HEK293 (cell line): ENCODE measurements at regions not wholly inside any gene's neighbourhood (a gene's known extent, or its start where the extent isn't known, plus 50 kb on each side); places are given as distances from the start of the nearest gene placed in this dataset.

Experiments
- CTCF ChIA-PET: fragments of 350-600 bp; formaldehyde crosslinking; extraction: SDS; loops from one replicate; lab custom pipeline; 2021; ENCODE audit warnings: antibody characterized with exemption; lab: Yijun Ruan, JAX
- POLR2A ChIA-PET: fragments of 300-600 bp; formaldehyde crosslinking; extraction: SDS; loops from one replicate; lab custom pipeline; 2020; ENCODE audit warnings: antibody characterized with exemption, inconsistent platforms; lab: Yijun Ruan, JAX
- H3K27ac ChIP-seq: fragments of 200-500 bp; sonication (Bioruptor generic); 2 replicates; pipeline ENCODE4 v1.5.1; 2014; ENCODE audit warnings: low read depth, low read length, control low read depth, inconsistent platforms; ENCODE audit errors: extremely low read depth
- H3K36me3 ChIP-seq, 2 experiments: fragments of 200-500 bp in 1 of 2; sonication (Bioruptor generic) in 1 of 2; 1 replicate in 1 of 2; 2 replicates in 1 of 2; pipeline ENCODE4 v1.5.1; 2014 to 2017; ENCODE audit warnings: inconsistent platforms in 2 of 2, low read length in 2 of 2; ENCODE audit not compliant: control insufficient read depth in 2 of 2, insufficient read depth in 1 of 2
- H3K4me1 ChIP-seq: fragments of 200-500 bp; sonication (Bioruptor generic); 2 replicates; pipeline ENCODE4 v1.5.1; 2014; ENCODE audit warnings: mild to moderate bottlenecking, low read length, inconsistent platforms; ENCODE audit not compliant: control insufficient read depth, insufficient read depth
- H3K4me3 ChIP-seq: 2 replicates; pipeline ENCODE4 v1.5.1; 2011; ENCODE audit warnings: low read depth, mild to moderate bottlenecking, control low read depth, low read length, moderate library complexity
- H3K9me3 ChIP-seq: fragments of 200-500 bp; sonication (Bioruptor generic); 2 replicates; pipeline ENCODE4 v1.5.1; 2014; ENCODE audit warnings: low read depth, low read length, inconsistent platforms; ENCODE audit not compliant: control insufficient read depth, insufficient read depth
- BCL11A ChIP-seq: fragments of 450-650 bp; formaldehyde crosslinking; IDR thresholded peaks from 2 replicates; pipeline ENCODE4 v1.5.1; 2016; ENCODE audit warnings: low read depth, missing biosample characterization, missing genetic modification characterization
- HOXC10 ChIP-seq: sonication (generic); formaldehyde crosslinking; IDR thresholded peaks from 2 replicates; pipeline ENCODE4 v1.8.1; 2023; ENCODE audit warnings: mild to moderate bottlenecking, missing genetic modification reagents
- HOXD13 ChIP-seq: sonication (generic); formaldehyde crosslinking; IDR thresholded peaks from 2 replicates; pipeline ENCODE4 v1.8.0; 2022; ENCODE audit warnings: missing genetic modification reagents, borderline replicate concordance
- MEIS1 ChIP-seq: sonication (generic); formaldehyde crosslinking; IDR thresholded peaks from 2 replicates; pipeline ENCODE4 v1.8.1; 2022; ENCODE audit warnings: missing genetic modification reagents, mild to moderate bottlenecking, borderline replicate concordance
- MZF1 ChIP-seq: fragments of 450-650 bp; formaldehyde crosslinking; IDR thresholded peaks from 2 replicates; pipeline ENCODE4 v1.5.1; 2017; ENCODE audit warnings: missing biosample characterization, missing genetic modification characterization, borderline replicate concordance
- OVOL3 ChIP-seq: fragments of 450-650 bp; formaldehyde crosslinking; IDR thresholded peaks from 2 replicates; pipeline ENCODE4 v1.5.1; 2016; ENCODE audit warnings: missing biosample characterization, missing genetic modification characterization
- ZBTB1 ChIP-seq: fragments of 450-650 bp; formaldehyde crosslinking; IDR thresholded peaks from 2 replicates; pipeline ENCODE4 v1.5.1; 2016; ENCODE audit warnings: missing biosample characterization, missing genetic modification characterization
- ZNF174 ChIP-seq: fragments of 450-650 bp; formaldehyde crosslinking; IDR thresholded peaks from 2 replicates; pipeline ENCODE4 v1.5.0; 2017; ENCODE audit warnings: missing biosample characterization, mild to moderate bottlenecking, missing genetic modification characterization
- ZNF211 ChIP-seq: fragments of 450-650 bp; formaldehyde crosslinking; IDR thresholded peaks from 2 replicates; pipeline ENCODE4 v1.5.1; 2016; ENCODE audit warnings: low read depth, missing biosample characterization, missing genetic modification characterization
- ZNF221 ChIP-seq: fragments of 450-650 bp; formaldehyde crosslinking; IDR thresholded peaks from 2 replicates; pipeline ENCODE4 v1.5.1; 2017; ENCODE audit warnings: missing biosample characterization, missing genetic modification characterization, borderline replicate concordance
- ZNF366 ChIP-seq: fragments of 450-650 bp; formaldehyde crosslinking; conservative IDR thresholded peaks from 2 replicates; pipeline ENCODE4 v1.5.1; 2016; ENCODE audit warnings: missing biosample characterization, missing genetic modification characterization
- ZNF510 ChIP-seq: fragments of 450-650 bp; formaldehyde crosslinking; IDR thresholded peaks from 2 replicates; pipeline ENCODE4 v1.5.1; 2018; ENCODE audit warnings: mild to moderate bottlenecking, missing genetic modification characterization, missing biosample characterization; ENCODE audit not compliant: insufficient replicate concordance
- ZNF610 ChIP-seq: fragments of 450-650 bp; formaldehyde crosslinking; IDR thresholded peaks from 2 replicates; pipeline ENCODE4 v1.5.1; 2016; ENCODE audit warnings: missing biosample characterization, missing genetic modification characterization, borderline replicate concordance
- ZNF701 ChIP-seq: fragments of 450-650 bp; formaldehyde crosslinking; IDR thresholded peaks from 2 replicates; pipeline ENCODE4 v1.5.1; 2016; ENCODE audit warnings: missing biosample characterization, missing genetic modification characterization
- ZNF776 ChIP-seq: fragments of 450-650 bp; formaldehyde crosslinking; IDR thresholded peaks from 2 replicates; pipeline ENCODE4 v1.5.0; 2017; ENCODE audit warnings: missing biosample characterization, missing genetic modification characterization, borderline replicate concordance
- ZNF792 ChIP-seq: fragments of 450-650 bp; formaldehyde crosslinking; IDR thresholded peaks from 2 replicates; pipeline ENCODE4 v1.5.1; 2016; ENCODE audit warnings: missing biosample characterization, missing genetic modification characterization
- ZSCAN16 ChIP-seq: fragments of 450-650 bp; formaldehyde crosslinking; IDR thresholded peaks from 2 replicates; pipeline ENCODE4 v1.5.1; 2016; ENCODE audit warnings: missing biosample characterization, missing genetic modification characterization
- TF ChIP-seq, protein P1 (sequence below): sonication (generic); formaldehyde crosslinking; IDR thresholded peaks from 2 replicates; pipeline ENCODE4 v1.8.1; 2022; ENCODE audit warnings: mild to moderate bottlenecking, moderate library complexity, missing genetic modification reagents
- TF ChIP-seq, protein P2 (sequence below): fragments of 450-650 bp; IDR thresholded peaks from 2 replicates; pipeline ENCODE4 v1.5.1; 2018; ENCODE audit warnings: missing biosample characterization, mild to moderate bottlenecking, missing genetic modification characterization
- TF ChIP-seq, protein P3 (sequence below): fragments of 450-650 bp; formaldehyde crosslinking; conservative IDR thresholded peaks from 2 replicates; pipeline ENCODE4 v1.5.1; 2016; ENCODE audit warnings: low read depth, missing biosample characterization, missing genetic modification characterization
- TF ChIP-seq, protein P4 (sequence below): fragments of 450-650 bp; formaldehyde crosslinking; IDR thresholded peaks from 2 replicates; pipeline ENCODE4 v1.5.1; 2016; ENCODE audit warnings: missing biosample characterization, missing genetic modification characterization

GRCh38 chr7:125602441-125602840 lies 672.8 kb upstream of the POT1 start:
- TF ChIP-seq ZNF776 (tag by site-specific recombination) (no peak), ZNF221 (tag by site-specific recombination) (no peak), ZSCAN16 (tag by site-specific recombination) (no peak), ZNF366 (no peak), HOXC10 (no peak)
- TF ChIP-seq, protein P1, sequence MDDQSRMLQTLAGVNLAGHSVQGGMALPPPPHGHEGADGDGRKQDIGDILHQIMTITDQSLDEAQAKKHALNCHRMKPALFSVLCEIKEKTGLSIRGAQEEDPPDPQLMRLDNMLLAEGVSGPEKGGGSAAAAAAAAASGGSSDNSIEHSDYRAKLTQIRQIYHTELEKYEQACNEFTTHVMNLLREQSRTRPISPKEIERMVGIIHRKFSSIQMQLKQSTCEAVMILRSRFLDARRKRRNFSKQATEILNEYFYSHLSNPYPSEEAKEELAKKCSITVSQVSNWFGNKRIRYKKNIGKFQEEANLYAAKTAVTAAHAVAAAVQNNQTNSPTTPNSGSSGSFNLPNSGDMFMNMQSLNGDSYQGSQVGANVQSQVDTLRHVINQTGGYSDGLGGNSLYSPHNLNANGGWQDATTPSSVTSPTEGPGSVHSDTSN (CRISPR knock-in tag), result no peak
- TF ChIP-seq, protein P2, sequence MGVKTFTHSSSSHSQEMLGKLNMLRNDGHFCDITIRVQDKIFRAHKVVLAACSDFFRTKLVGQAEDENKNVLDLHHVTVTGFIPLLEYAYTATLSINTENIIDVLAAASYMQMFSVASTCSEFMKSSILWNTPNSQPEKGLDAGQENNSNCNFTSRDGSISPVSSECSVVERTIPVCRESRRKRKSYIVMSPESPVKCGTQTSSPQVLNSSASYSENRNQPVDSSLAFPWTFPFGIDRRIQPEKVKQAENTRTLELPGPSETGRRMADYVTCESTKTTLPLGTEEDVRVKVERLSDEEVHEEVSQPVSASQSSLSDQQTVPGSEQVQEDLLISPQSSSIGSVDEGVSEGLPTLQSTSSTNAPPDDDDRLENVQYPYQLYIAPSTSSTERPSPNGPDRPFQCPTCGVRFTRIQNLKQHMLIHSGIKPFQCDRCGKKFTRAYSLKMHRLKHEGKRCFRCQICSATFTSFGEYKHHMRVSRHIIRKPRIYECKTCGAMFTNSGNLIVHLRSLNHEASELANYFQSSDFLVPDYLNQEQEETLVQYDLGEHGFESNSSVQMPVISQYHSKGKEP (tag by site-specific recombination), result no peak
- TF ChIP-seq, protein P3, sequence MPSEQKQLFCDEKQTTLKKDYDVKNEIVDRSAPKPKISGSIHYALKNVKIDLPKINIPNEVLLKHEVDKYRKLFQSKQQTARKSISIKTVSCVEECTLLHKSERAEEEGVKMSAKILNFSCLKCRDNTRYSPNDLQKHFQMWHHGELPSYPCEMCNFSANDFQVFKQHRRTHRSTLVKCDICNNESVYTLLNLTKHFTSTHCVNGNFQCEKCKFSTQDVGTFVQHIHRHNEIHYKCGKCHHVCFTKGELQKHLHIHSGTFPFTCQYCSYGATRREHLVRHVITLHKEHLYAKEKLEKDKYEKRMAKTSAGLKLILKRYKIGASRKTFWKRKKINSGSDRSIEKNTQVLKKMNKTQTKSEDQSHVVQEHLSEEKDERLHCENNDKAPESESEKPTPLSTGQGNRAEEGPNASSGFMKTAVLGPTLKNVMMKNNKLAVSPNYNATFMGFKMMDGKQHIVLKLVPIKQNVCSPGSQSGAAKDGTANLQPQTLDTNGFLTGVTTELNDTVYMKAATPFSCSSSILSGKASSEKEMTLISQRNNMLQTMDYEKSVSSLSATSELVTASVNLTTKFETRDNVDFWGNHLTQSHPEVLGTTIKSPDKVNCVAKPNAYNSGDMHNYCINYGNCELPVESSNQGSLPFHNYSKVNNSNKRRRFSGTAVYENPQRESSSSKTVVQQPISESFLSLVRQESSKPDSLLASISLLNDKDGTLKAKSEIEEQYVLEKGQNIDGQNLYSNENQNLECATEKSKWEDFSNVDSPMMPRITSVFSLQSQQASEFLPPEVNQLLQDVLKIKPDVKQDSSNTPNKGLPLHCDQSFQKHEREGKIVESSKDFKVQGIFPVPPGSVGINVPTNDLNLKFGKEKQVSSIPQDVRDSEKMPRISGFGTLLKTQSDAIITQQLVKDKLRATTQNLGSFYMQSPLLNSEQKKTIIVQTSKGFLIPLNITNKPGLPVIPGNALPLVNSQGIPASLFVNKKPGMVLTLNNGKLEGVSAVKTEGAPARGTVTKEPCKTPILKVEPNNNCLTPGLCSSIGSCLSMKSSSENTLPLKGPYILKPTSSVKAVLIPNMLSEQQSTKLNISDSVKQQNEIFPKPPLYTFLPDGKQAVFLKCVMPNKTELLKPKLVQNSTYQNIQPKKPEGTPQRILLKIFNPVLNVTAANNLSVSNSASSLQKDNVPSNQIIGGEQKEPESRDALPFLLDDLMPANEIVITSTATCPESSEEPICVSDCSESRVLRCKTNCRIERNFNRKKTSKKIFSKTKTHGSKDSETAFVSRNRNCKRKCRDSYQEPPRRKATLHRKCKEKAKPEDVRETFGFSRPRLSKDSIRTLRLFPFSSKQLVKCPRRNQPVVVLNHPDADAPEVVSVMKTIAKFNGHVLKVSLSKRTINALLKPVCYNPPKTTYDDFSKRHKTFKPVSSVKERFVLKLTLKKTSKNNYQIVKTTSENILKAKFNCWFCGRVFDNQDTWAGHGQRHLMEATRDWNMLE, result no peak
- TF ChIP-seq, all 188 proteins: peak for 0
- Histone ChIP-seq H3K36me3 (no peaks in the 10 kb centered on the region), H3K9me3 (no peaks in the 10 kb centered on the region), H3K4me3 (no peak overlapping the region), H3K4me1 (no peaks in the 10 kb centered on the region), H3K27ac (no peak overlapping the region)
- ChIA-PET CTCF (no interaction called here), POLR2A (no interaction called here)

GRCh38 chr7:125599387-125599786 lies 669.8 kb upstream of the POT1 start:
- no peaks in the 10 kb centered on the region for H3K9me3 ChIP-seq
- H3K4me3 ChIP-seq, result no peak overlapping the region
- H3K36me3 ChIP-seq, result no peaks in the 10 kb centered on the region
- no peaks in the 10 kb centered on the region for H3K4me1 ChIP-seq
- TF ChIP-seq ZNF701, result no peak
- TF ChIP-seq OVOL3, result no peak
- no peak for TF ChIP-seq ZBTB1
- TF ChIP-seq, protein P4, sequence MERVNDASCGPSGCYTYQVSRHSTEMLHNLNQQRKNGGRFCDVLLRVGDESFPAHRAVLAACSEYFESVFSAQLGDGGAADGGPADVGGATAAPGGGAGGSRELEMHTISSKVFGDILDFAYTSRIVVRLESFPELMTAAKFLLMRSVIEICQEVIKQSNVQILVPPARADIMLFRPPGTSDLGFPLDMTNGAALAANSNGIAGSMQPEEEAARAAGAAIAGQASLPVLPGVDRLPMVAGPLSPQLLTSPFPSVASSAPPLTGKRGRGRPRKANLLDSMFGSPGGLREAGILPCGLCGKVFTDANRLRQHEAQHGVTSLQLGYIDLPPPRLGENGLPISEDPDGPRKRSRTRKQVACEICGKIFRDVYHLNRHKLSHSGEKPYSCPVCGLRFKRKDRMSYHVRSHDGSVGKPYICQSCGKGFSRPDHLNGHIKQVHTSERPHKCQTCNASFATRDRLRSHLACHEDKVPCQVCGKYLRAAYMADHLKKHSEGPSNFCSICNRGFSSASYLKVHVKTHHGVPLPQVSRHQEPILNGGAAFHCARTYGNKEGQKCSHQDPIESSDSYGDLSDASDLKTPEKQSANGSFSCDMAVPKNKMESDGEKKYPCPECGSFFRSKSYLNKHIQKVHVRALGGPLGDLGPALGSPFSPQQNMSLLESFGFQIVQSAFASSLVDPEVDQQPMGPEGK (tag by site-specific recombination), result no peak
- TF ChIP-seq HOXD13 (CRISPR knock-in tag), result no peak
- TF ChIP-seq, all 188 proteins: peak for 0
- ChIA-PET POLR2A (no interaction called here), CTCF (no interaction called here)
- no peak overlapping the region for H3K27ac ChIP-seq

GRCh38 chr7:125592331-125592730 lies 662.7 kb upstream of the POT1 start:
- POLR2A ChIA-PET, result no interaction called here
- CTCF ChIA-PET, result no interaction called here
- no peaks in the 10 kb centered on the region for H3K4me1 ChIP-seq
- TF ChIP-seq ZNF510 (tag by site-specific recombination), result no peak
- no peak for TF ChIP-seq BCL11A
- no peak for TF ChIP-seq ZNF792 (tag by site-specific recombination)
- no peak for TF ChIP-seq ZNF174
- no peak for TF ChIP-seq MZF1 (tag by site-specific recombination)
- TF ChIP-seq ZNF211 (tag by site-specific recombination), result no peak
- no peak for TF ChIP-seq ZNF610 (tag by site-specific recombination)
- TF ChIP-seq MEIS1, result no peak

More at GRCh38 chr7:125592331-125592730, 662.7 kb upstream of the POT1 start:
- no peak overlapping the region for H3K4me3 ChIP-seq
- H3K36me3 ChIP-seq, result no peaks in the 10 kb centered on the region
- no peak overlapping the region for H3K27ac ChIP-seq
- no peaks in the 10 kb centered on the region for H3K9me3 ChIP-seq
